ENCODE measurements at regions not wholly inside any gene's neighbourhood (a gene's known extent, or its start where the extent isn't known, plus 50 kb on each side); places are given as distances from the start of the nearest gene placed in this dataset.

DNA sequence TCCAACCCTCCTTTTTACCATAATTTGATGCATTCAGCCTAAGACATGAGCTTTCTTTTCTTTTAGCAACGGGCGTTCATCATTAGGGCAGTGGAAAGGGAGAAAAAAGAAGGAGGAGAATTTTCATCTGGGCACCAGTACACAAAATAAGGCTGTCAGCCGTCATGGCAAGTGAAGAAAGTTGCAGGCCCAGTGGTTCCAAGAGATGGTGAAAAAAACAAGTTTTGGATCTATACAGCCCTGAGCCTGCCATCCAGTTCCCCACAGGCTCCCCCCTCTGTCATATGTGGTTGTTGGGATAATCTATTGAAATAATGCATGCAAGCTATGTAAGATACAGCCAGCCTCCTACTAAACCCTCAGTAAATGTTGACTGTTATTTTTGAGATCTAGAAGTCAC, 500.6 kb upstream of the PROK2 start:
- TF ChIP-seq, protein P1, sequence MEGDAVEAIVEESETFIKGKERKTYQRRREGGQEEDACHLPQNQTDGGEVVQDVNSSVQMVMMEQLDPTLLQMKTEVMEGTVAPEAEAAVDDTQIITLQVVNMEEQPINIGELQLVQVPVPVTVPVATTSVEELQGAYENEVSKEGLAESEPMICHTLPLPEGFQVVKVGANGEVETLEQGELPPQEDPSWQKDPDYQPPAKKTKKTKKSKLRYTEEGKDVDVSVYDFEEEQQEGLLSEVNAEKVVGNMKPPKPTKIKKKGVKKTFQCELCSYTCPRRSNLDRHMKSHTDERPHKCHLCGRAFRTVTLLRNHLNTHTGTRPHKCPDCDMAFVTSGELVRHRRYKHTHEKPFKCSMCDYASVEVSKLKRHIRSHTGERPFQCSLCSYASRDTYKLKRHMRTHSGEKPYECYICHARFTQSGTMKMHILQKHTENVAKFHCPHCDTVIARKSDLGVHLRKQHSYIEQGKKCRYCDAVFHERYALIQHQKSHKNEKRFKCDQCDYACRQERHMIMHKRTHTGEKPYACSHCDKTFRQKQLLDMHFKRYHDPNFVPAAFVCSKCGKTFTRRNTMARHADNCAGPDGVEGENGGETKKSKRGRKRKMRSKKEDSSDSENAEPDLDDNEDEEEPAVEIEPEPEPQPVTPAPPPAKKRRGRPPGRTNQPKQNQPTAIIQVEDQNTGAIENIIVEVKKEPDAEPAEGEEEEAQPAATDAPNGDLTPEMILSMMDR (IDR thresholded peaks at IDR 0.05; ENCODE audit: insufficient read depth, low read length, poor library complexity, severe bottlenecking), result no peak
- no peak for TF ChIP-seq EZH2phosphoT487 (conservative IDR thresholded peaks at IDR 0.05; ENCODE audit: low read length)

Data from SU-DHL-6 (cell line).